Fibroblast of skin of scalp (primary cell): ENCODE measurements at regions not wholly inside any gene's neighbourhood (a gene's known extent, or its start where the extent isn't known, plus 50 kb on each side); places are given as distances from the start of the nearest gene placed in this dataset.

Source experiments
- DNase-seq: peaks from one replicate; pipeline ENCODE4 v3.0.0-alpha.2; 2013

DNA sequence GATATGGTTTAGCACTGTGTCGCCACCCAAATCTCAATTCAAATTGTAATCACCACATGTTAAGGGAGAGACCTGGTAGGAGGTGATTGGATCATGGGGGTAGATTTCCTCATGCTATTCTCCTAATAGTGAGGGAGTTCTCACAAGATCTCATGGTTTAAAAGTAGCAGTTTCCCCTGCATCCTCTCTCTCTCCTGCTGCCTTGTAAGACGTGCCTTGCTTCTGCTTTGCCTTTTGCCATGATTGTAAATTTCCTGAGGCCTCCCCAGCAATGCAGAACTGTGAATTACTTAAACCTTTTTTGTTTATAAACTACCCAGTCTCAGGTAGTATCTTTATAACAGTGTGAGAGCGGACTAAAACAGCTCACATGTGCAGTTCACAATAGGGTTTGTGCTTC is 1668.7 kb upstream of the RAG2 start:
- DNase-seq, result no peak

DNA sequence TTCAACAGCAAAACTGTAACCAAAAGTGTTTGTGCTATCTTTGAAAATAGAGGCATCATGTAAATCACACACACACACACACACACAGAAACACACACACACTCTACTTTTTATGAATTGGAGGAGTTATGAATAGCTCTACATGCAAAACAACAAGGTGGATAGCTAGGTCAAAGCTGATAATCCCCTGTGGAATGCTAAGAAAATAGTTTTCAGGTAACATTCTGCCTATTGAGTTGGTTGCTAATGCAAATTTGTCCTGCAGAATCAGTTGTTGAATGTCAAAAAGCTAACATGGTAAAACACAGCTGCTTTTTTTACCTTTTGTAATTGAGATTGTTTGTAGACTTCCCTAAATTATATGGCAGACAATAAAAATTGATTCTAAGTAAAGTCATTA is 1658.4 kb upstream of the RAG2 start:
- no peak for DNase-seq

GRCh38 chr11:38254913-38255312 is 1656.9 kb upstream of the RAG2 start:
- no peak for DNase-seq

DNA sequence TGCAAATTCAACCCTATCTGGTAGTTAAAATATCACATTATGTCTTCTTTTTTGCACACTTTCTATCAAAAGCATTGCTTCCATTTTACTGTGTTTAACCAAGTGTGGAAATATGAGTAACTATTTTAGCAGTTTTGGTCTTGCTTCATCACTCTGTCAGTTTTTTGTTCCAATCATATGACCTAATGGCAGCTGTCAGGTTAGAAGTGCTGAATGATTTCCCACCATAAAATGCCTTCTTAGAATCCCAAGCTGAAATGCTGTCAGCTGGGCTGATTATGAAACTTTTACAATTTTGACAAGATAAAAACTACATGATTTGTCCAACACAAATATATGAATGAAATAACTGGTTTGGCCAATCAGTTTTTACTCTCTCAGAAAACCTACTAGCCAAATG is 1654.6 kb upstream of the RAG2 start:
- no peak for DNase-seq

GRCh38 chr11:38246451-38246850 is 1648.4 kb upstream of the RAG2 start:
- no peak for DNase-seq

DNA sequence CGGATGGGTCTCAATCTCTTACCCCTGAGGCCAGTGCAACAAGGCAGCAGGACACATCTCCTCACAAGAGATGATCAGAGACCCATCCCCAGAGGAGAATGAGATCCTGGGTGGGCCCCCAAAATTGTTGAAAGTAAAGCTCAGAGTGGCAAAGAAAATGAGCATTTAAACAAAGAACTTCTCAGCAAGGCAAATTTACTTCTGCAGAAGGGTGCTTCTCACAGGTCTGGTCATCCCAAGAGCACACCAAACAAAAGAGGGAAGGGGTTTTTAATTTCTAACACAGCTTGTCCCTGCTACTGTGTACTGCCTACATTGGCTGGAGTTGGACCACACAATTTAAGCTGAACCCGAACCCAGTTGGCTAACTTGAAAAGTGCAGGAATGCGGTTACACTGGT is 1628.6 kb upstream of the RAG2 start:
- DNase-seq, result no peak

GRCh38 chr11:38221295-38221694 is 1623.3 kb upstream of the RAG2 start:
- no peak for DNase-seq

DNA sequence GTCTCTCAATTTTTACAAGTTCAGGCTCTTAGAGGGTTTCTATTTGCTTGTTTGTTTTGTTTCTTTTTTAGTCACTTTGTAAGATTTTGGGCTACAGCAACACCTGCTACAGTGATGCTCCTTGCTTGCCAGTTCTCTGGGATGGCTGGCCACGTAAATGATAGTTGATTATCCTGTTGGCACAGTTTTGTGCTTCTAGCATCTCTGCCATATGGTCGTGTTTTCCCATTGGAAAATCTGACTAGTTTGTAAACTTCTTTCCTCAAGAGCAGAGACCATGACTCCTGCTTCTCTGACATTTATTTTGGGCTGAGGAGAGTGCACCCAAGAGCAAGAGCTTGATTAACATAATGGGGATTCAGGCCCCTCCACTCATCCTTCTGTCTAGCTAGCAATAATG is 1621.6 kb upstream of the RAG2 start:
- no peak for DNase-seq

DNA sequence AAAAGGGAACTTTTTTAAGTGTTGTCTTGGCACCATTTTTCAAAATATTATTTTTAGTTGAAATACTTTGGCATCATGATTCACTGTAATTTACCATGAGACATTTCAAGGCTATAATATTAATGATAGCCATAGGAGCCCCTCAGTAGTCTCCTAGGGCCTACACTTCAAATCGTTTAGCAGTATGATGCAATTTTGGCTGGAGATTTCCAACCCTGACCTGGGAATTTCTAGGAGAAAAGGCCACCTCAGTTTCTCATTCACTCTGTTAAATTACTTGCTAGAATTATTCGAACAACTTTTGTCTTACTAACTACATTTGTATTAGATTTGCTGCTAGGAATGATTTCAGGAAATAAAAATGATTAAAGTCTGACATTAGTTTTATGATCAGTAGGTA is 1610.9 kb upstream of the RAG2 start:
- DNase-seq, result no peak

DNA sequence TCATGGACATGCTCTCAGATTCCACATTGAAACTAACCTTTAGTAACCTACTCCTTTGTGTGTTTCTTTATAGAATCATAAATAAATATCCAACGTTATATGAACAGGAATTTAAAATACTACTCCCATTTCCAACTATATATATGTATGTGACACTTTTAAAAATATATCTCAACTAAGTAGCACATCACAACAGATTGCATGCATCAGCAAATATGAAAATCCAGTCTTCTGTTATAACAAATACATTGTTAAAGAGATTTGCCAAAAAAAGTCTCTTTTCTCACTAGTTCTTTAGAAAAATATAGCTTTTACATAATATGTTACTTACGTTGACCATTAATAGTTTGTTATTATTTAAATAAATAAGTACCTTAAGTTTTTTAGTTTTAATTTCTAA is 1608.6 kb upstream of the RAG2 start:
- DNase-seq, result no peak

DNA sequence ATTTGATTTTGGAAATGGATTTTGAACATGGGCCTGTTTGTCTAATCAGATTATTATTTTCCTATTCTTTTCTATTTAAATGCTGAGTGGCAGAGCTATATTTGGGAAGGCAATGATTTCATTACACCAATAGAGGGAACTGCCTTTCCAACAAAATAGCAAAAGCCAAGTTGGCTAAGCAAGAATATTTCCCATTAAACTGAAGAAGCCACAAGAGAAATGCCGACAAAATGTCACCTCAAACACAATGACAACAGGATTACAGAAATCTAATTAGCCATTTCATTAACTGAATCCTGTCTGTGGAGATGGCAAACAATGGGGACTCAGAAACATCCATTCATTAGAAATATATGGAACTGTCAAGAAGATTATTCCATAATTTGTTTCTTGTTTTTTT is 1593.1 kb upstream of the RAG2 start:
- no peak for DNase-seq

DNA sequence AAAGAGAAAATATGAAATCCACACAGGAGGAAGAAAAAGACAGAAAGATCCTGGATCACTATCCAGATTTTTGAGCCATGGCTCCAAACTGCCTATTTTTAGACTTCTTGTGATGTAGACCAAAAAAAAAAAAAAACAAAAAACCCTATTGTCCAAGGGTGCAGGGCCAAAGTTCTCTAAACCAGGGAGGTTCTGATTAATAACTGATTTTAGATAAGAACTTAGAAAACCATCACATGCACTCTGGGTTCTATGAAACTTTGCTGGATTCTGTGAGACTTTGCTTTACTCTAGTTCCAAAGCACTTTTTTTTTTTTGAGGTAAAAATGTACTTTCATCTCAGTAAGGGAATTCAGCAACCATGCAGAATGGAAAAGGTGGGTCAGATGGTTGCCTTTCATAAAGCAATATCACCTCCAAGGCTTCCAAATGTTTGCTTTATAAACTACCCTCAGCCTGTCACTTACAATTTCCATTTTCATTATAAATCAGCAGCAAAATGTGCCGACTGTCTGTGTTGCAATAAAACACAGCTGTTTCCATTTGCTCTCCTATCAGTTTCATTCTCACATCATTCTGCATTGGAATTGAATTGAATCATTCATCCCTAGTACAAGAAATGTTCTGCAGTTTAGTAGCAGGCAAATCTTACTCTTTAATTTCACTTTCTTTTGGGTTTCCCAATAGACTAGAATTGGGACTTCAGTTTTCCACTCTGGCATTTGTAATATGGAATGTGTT is 1584.3 kb upstream of the RAG2 start:
- peak; percentile 5 for DNase-seq

GRCh38 chr11:38176686-38177322 is 1578.8 kb upstream of the RAG2 start:
- no peak for DNase-seq

DNA sequence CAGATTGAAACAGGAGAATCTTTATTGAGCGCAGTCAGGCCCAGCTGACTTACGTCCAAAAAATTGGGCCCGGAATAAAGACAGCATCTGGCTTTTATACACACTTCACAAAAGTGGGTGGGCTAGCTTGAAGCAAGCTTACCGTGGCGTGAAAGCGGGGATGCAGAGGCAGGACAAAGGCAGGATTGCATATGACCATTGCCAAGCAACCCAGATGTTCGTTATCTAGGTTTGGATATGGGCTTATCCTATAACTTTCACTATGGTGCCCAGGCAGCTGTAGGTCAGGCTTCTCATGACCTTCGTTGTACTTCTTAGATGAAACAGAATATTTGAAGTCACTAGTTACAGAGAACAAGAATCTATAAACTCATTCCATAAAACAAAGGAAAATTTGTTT is 1575.6 kb upstream of the RAG2 start:
- no peak for DNase-seq

GRCh38 chr11:38169286-38169685 is 1571.2 kb upstream of the RAG2 start:
- peak; percentile 29 for DNase-seq

- no peak for DNase-seq
These were observed 1565.5 kb upstream of the RAG2 start for GRCh38 chr11:38163526-38163925.

- DNase-seq, result no peak
These were observed 1562.4 kb upstream of the RAG2 start for GRCh38 chr11:38160433-38160832.

- DNase-seq, result no peak
These were observed 1561.0 kb upstream of the RAG2 start for GRCh38 chr11:38159038-38159437.

- DNase-seq, result no peak
These were observed 1558.6 kb upstream of the RAG2 start for GRCh38 chr11:38156495-38157146.

GRCh38 chr11:38155856-38156255 is 1557.8 kb upstream of the RAG2 start:
- DNase-seq, result no peak

DNA sequence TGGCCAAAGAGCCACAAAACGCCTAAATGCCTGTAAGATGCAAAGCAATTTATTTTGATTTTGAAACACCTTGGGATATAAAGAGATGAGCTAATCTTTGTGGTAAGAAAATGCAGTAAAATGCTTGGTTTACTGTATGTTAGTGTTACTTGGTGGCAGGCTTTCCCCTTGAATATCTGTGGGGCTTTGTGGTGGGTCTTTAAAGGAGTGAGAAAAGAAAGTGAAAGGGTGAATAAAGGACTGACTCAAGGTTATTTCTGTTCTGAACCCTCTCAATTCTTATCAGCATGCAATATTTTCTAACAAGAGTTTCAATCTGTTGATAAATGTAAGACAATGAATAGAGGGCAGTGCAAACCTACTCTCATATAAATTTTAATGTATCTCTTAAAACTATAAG is 1555.9 kb upstream of the RAG2 start:
- DNase-seq, result no peak

GRCh38 chr11:38143852-38144251 is 1545.8 kb upstream of the RAG2 start:
- no peak for DNase-seq

- no peak for DNase-seq
These were observed 1540.9 kb upstream of the RAG2 start for GRCh38 chr11:38138972-38139371.

DNA sequence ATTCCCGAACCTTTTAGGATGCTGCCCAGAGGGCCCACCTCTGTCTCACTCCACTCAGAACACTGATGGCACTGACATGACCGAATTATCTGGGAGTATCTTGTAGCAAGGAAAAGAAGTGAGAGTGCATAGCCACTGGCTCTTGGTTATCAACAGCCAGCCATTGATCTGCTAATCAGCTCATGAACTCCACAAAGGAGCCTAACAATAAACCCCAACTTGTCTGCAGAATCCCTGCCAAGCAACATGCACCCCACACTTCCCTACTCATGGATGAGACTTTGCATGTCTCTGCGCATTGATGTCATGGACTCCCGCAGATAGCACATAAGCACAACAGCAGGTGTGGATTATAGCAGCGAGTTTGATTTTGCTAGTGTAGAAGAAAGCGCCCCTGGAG is 1538.9 kb upstream of the RAG2 start:
- no peak for DNase-seq
